Fibroblast of the aortic adventitia (primary cell): ENCODE measurements at regions not wholly inside any gene's neighbourhood (a gene's known extent, or its start where the extent isn't known, plus 50 kb on each side); places are given as distances from the start of the nearest gene placed in this dataset.

Experiments
- DNase-seq: peaks from one replicate; pipeline ENCODE4 v3.0.0-alpha.2; 2010; ENCODE audit warnings: low read depth
- H3K4me3 ChIP-seq: 2 replicates; pipeline ENCODE4 v1.5.1; 2011; ENCODE audit warnings: low read depth, mild to moderate bottlenecking, control low read depth, low read length, moderate library complexity
- TF ChIP-seq, protein P1 (sequence below): IDR thresholded peaks from 2 replicates; pipeline ENCODE4 v1.5.1; 2011; ENCODE audit warnings: mild to moderate bottlenecking, low read length, control low read depth, inconsistent platforms; ENCODE audit not compliant: insufficient read depth

GRCh38 chr18:45228796-45229388 is 386.4 kb upstream of the SLC14A2 start:
- no peak for DNase-seq
- TF ChIP-seq, protein P1, sequence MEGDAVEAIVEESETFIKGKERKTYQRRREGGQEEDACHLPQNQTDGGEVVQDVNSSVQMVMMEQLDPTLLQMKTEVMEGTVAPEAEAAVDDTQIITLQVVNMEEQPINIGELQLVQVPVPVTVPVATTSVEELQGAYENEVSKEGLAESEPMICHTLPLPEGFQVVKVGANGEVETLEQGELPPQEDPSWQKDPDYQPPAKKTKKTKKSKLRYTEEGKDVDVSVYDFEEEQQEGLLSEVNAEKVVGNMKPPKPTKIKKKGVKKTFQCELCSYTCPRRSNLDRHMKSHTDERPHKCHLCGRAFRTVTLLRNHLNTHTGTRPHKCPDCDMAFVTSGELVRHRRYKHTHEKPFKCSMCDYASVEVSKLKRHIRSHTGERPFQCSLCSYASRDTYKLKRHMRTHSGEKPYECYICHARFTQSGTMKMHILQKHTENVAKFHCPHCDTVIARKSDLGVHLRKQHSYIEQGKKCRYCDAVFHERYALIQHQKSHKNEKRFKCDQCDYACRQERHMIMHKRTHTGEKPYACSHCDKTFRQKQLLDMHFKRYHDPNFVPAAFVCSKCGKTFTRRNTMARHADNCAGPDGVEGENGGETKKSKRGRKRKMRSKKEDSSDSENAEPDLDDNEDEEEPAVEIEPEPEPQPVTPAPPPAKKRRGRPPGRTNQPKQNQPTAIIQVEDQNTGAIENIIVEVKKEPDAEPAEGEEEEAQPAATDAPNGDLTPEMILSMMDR, result no peak
- H3K4me3 ChIP-seq, result no peak overlapping the region

- TF ChIP-seq, protein P1, result no peak
- H3K4me3 ChIP-seq, result no peak overlapping the region
- no peak for DNase-seq
Observed at GRCh38 chr18:45231617-45232016, 383.7 kb upstream of the SLC14A2 start.

DNA sequence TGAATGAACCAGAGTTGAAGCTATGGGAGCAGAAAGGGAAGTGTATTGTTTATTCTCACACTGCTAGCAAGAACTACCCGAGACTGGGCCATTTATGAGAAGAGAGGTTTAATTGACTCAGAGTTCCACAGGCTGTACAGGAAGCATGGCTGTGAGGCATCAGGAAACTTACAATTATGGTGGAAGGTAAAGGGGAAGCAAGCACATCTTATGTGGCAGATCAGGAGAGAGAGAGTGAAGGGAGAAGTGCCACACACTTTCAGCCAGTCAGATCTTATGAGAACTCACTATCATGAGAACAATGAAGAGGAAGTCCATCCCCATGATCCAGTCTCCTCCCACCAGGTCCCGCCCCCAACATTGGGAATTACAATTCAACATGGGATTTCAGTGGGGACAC is 383.2 kb upstream of the SLC14A2 start:
- H3K4me3 ChIP-seq, result no peak overlapping the region
- no peak for DNase-seq
- TF ChIP-seq, protein P1, result no peak

DNA sequence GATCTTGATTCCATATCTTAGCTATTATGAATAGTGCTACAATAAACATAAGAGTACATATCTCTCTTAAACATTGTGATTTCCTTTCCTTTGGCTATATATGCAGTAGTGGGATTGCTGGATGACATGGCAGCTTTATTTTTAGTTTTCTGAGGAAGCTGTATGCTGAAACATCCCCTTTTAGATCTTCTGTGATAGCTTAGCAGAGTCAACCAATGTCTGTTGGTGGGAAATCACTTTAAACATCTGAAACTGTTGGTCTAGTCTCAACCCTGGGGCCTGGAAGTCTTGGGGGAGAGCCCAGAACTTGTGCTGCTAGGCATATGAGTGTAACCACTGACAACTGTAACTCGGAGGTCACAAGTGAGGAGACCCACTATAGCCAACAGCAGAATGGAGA is 378.6 kb upstream of the SLC14A2 start:
- no peak overlapping the region for H3K4me3 ChIP-seq
- no peak for DNase-seq
- TF ChIP-seq, protein P1, result no peak

GRCh38 chr18:45237343-45238098 is 377.8 kb upstream of the SLC14A2 start:
- no peak for DNase-seq
- TF ChIP-seq, protein P1, result no peak
- H3K4me3 ChIP-seq, result no peak overlapping the region

DNA sequence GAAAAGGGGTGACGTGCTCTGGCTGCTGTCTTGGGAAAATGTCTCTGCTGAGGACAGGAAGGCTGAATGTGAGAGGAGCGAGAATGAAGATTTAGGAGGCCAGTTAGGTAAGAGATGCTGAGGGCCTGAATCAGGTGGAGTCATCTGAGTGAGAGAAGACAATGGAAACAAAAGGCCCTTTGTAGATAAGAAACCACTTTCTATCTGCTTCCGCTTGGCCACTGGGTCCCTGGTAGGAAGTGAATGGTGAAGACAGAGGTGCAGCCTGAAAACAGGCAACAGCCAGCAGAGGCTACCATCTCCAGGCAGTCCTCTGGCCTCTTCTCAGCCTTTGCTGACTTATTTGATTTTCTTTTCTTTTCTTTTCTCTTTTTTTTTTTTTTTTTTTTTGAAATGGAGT is 374.0 kb upstream of the SLC14A2 start:
- H3K4me3 ChIP-seq, result no peak overlapping the region
- TF ChIP-seq, protein P1, result no peak
- DNase-seq, result no peak
